Spinal cord (tissue), 9 donors: ENCODE measurements at regions not wholly inside any gene's neighbourhood (a gene's known extent, or its start where the extent isn't known, plus 50 kb on each side); places are given as distances from the start of the nearest gene placed in this dataset.
A peak's percentile ranks its signal among the peaks of the same experiment; 100 is the strongest.
"Not testable (repeated sequence)": the region's sequence is repeated elsewhere in the genome, so short reads cannot be mapped to it uniquely, and the experiment has no call there.

Experiments
- DNase-seq, 6 donors: peaks; one replicate each; pipeline versions ENCODE4 v3.0.0 to v3.0.0-alpha.2; 2013 to 2015; ENCODE audit warnings: low spot score in 6 of 6, low read depth in 4 of 6
- H3K27ac ChIP-seq: one replicate; pipeline ENCODE4 v1.5.1; 2013; ENCODE audit warnings: low read depth, low read length, control low read depth
- H3K27me3 ChIP-seq: one replicate; pipeline ENCODE4 v1.6.1; 2013; ENCODE audit warnings: low read length; ENCODE audit not compliant: control insufficient read depth, insufficient read depth
- H3K36me3 ChIP-seq: one replicate; pipeline ENCODE4 v1.6.1; 2013; ENCODE audit warnings: low read length; ENCODE audit not compliant: control insufficient read depth, insufficient read depth
- H3K4me1 ChIP-seq: one replicate; pipeline ENCODE4 v1.6.1; 2013; ENCODE audit warnings: low read length; ENCODE audit not compliant: control insufficient read depth, insufficient read depth
- H3K4me3 ChIP-seq: one replicate; pipeline ENCODE4 v1.5.1; 2013; ENCODE audit warnings: low read depth, low read length, control low read depth
- H3K9me3 ChIP-seq: one replicate; pipeline ENCODE4 v1.6.1; 2013; ENCODE audit warnings: low read length; ENCODE audit not compliant: control insufficient read depth, insufficient read depth
- WGBS: methylation state at CpG from one replicate; pipeline ENCODE4 v1.1.5; 2013; ENCODE audit warnings: missing lambda C conversion rate; ENCODE audit not compliant: insufficient coverage; 5-methylcytosine and 5-hydroxymethylcytosine counted together
- donor health status: healthy.

- 6% methylated on average over 40 of the region's 50 CpGs for WGBS
- no peaks in the 10 kb centered on the region for H3K9me3 ChIP-seq
- peaks cover 83% of the 10 kb centered on the region for H3K27me3 ChIP-seq
- no peaks in the 10 kb centered on the region for H3K36me3 ChIP-seq
- H3K4me1 ChIP-seq, result peaks cover 21% of the 10 kb centered on the region
- peak in 1 of 6 donors; percentile 86 for DNase-seq
- H3K4me3 ChIP-seq, result no peak overlapping the region
- H3K27ac ChIP-seq, result no peak overlapping the region
Measured at GRCh38 chr10:100659361-100660098, 85.9 kb upstream of the PAX2 start.

GRCh38 chr10:100660365-100660764 is 85.0 kb upstream of the PAX2 start:
- peaks cover 13% of the 10 kb centered on the region for H3K4me1 ChIP-seq
- WGBS, result no CpG with 5 or more reads among the region's 6 CpGs
- no peak for DNase-seq

GRCh38 chr10:100660945-100661344 is 84.4 kb upstream of the PAX2 start:
- no peaks in the 10 kb centered on the region for H3K36me3 ChIP-seq
- H3K9me3 ChIP-seq, result no peaks in the 10 kb centered on the region
- no peak overlapping the region for H3K27ac ChIP-seq
- 50% methylated on average over 2 of the region's 3 CpGs for WGBS
- peaks cover 71% of the 10 kb centered on the region for H3K27me3 ChIP-seq
- peaks cover 7% of the 10 kb centered on the region for H3K4me1 ChIP-seq
- no peak for DNase-seq
- H3K4me3 ChIP-seq, result no peak overlapping the region

More at GRCh38 chr10:100660365-100660764, 85.0 kb upstream of the PAX2 start:
- Histone ChIP-seq H3K36me3 (no peaks in the 10 kb centered on the region), H3K27me3 (peaks cover 76% of the 10 kb centered on the region), H3K27ac (no peak overlapping the region), H3K9me3 (no peaks in the 10 kb centered on the region), H3K4me3 (no peak overlapping the region)

GRCh38 chr10:100661520-100661919 is 83.9 kb upstream of the PAX2 start:
- H3K36me3 ChIP-seq, result no peaks in the 10 kb centered on the region
- H3K27me3 ChIP-seq, result peaks cover 66% of the 10 kb centered on the region
- H3K4me3 ChIP-seq, result no peak overlapping the region
- WGBS, result 27% methylated on average over 8 of the region's 13 CpGs
- peaks cover 4% of the 10 kb centered on the region for H3K4me1 ChIP-seq
- peak in 1 of 6 donors; percentile 60 for DNase-seq
- H3K9me3 ChIP-seq, result no peaks in the 10 kb centered on the region
- H3K27ac ChIP-seq, result no peak overlapping the region

- Histone ChIP-seq H3K36me3 (no peaks in the 10 kb centered on the region), H3K27me3 (peaks cover 62% of the 10 kb centered on the region), H3K9me3 (no peaks in the 10 kb centered on the region), H3K4me3 (no peak overlapping the region), H3K27ac (no peak overlapping the region), H3K4me1 (no peaks in the 10 kb centered on the region)
- no peak for DNase-seq
- WGBS, result 76% methylated on average over 4 of the region's 7 CpGs
Measured at GRCh38 chr10:100662067-100662466, 83.3 kb upstream of the PAX2 start.

- no peaks in the 10 kb centered on the region for H3K36me3 ChIP-seq
- no peak overlapping the region for H3K4me3 ChIP-seq
- H3K4me1 ChIP-seq, result peaks cover 6% of the 10 kb centered on the region
- H3K27ac ChIP-seq, result no peak overlapping the region
- no peak for DNase-seq
- H3K27me3 ChIP-seq, result peaks cover 61% of the 10 kb centered on the region
- 50% methylated on average over 2 of the region's 6 CpGs for WGBS
- H3K9me3 ChIP-seq, result no peaks in the 10 kb centered on the region
Measured at GRCh38 chr10:100664316-100665149, 80.8 kb upstream of the PAX2 start.

GRCh38 chr10:100666634-100667033 is 78.7 kb upstream of the PAX2 start:
- 93% methylated on average over 2 of the region's 2 CpGs for whole genome bisulfite sequencing
- Histone ChIP-seq H3K4me1 (peaks cover 13% of the 10 kb centered on the region), H3K27me3 (peaks cover 62% of the 10 kb centered on the region)
- not testable (repeated sequence) for H3K4me3 ChIP-seq, DNase-seq, H3K27ac ChIP-seq, H3K36me3 ChIP-seq, H3K9me3 ChIP-seq

GRCh38 chr10:100669616-100670015 is 75.8 kb upstream of the PAX2 start:
- 68% methylated on average over 8 of the region's 9 CpGs for WGBS
- H3K9me3 ChIP-seq, result no peaks in the 10 kb centered on the region

GRCh38 chr10:100670368-100670767 is 75.0 kb upstream of the PAX2 start:
- no peak overlapping the region for H3K27ac ChIP-seq
- peaks cover 13% of the 10 kb centered on the region for H3K4me1 ChIP-seq
- H3K27me3 ChIP-seq, result peaks cover 69% of the 10 kb centered on the region
- WGBS, result 38% methylated on average over 5 of the region's 6 CpGs
- no peaks in the 10 kb centered on the region for H3K9me3 ChIP-seq
- H3K36me3 ChIP-seq, result no peaks in the 10 kb centered on the region
- no peak overlapping the region for H3K4me3 ChIP-seq
- no peak for DNase-seq

More at GRCh38 chr10:100669616-100670015, 75.8 kb upstream of the PAX2 start:
- peaks cover 13% of the 10 kb centered on the region for H3K4me1 ChIP-seq
- DNase-seq, result no peak
- no peaks in the 10 kb centered on the region for H3K36me3 ChIP-seq
- no peak overlapping the region for H3K4me3 ChIP-seq
- H3K27me3 ChIP-seq, result peaks cover 69% of the 10 kb centered on the region
- H3K27ac ChIP-seq, result no peak overlapping the region
